CD1c-positive myeloid dendritic cell (primary cell): ENCODE measurements at regions not wholly inside any gene's neighbourhood (a gene's known extent, or its start where the extent isn't known, plus 50 kb on each side); places are given as distances from the start of the nearest gene placed in this dataset.

ENCODE experiments used
- DNase-seq: peaks from one replicate; pipeline ENCODE4 v3.0.0-alpha.2; 2016; ENCODE audit errors: extremely low spot score

DNA sequence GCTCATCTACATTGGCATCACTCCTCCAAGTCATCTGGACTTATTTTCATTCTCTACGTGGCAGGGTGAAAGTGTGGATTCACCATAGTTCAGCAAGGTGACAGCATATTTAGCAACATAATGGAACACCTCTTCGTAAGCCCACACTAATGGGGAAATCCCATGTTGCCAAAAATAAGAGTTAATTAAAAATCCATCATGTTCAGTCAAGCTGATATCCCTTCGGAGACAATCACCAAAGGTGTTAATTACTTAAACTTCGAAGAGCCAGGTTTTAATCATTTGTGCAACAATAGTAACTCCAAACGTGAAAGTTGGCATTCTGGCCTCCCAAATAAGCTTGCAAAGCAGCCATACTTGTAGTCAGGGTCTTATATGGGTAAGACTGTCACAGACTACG is 242.9 kb downstream of the NSG2 start:
- DNase-seq = no peak

DNA sequence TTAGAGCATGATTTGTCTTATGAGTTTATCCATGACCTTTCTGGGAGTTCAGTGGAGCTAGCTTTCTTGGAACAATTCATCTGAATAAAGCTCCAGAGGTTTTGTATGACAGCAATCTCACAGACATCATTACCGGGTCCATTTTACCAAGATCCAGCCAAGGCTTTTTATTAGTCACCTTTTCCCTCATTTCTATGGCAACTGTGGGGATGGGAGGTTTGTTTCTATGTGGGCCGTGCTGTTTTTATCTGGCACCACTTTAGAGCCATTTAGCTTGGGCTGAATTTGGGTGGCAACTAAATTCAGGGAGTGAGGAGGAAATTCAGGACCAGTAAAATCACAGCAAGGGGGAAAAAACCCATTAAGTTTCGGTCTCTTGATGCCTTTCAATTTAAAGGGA is 245.7 kb downstream of the NSG2 start:
- DNase-seq = no peak

DNA sequence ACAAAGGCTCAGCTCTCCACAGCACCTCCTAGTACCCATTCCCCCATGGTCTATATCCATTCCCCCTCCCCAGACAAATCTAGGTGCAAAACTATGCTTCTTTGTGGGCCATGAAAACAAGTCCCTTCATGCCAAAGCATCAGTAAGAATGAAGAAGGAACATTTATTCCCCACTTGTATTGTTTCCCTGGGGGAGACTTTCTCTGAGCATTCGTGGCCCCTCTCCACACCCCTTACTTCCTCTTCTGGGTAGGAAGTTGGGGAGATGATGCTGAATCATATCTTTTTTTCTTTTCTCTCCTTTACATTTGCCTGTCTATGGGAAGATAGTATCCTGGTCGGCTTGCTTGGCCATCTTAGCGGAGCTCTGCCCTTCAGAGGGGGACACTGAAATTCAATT is 246.8 kb downstream of the NSG2 start:
- DNase-seq = no peak

DNA sequence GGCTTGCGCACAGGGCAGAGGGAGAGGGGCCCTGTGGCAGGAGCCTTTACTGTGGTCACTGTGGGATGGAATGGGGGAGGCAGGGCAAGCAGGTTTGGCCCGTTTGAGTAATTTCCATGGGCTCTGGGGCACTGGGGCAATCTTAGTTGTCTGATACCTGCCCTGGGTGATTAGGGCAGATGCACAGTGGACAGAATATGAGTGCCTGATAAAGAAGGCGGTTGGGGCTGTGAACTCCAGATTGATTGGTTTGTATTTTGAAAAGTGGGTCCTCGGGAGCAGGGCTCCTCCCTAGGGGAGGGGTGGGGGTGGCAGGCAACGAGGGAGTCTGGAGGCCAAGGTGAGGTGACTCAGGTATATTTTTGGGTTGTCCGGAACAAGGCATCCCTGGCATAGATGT is 247.5 kb downstream of the NSG2 start:
- no peak for DNase-seq

DNA sequence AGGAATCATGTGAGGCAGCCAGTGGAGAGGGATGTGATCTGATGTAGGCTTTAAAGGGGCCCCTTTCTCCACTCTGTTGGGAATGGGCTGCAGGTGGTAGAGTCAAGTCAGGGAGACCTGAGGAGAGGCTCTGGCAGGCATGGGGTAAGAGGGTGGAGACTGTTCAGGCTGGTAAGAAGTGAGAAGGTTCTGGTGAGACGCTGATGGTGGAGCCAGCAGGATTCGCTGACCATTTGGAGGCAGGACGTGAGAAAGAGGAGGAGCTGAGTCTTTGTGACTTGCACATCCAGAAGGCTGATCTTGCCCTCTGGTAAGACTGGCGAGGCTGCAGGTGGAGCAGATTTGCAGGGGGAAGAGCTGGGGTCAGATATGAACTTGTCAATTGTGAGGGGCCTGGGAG is 248.0 kb downstream of the NSG2 start:
- DNase-seq = no peak

DNA sequence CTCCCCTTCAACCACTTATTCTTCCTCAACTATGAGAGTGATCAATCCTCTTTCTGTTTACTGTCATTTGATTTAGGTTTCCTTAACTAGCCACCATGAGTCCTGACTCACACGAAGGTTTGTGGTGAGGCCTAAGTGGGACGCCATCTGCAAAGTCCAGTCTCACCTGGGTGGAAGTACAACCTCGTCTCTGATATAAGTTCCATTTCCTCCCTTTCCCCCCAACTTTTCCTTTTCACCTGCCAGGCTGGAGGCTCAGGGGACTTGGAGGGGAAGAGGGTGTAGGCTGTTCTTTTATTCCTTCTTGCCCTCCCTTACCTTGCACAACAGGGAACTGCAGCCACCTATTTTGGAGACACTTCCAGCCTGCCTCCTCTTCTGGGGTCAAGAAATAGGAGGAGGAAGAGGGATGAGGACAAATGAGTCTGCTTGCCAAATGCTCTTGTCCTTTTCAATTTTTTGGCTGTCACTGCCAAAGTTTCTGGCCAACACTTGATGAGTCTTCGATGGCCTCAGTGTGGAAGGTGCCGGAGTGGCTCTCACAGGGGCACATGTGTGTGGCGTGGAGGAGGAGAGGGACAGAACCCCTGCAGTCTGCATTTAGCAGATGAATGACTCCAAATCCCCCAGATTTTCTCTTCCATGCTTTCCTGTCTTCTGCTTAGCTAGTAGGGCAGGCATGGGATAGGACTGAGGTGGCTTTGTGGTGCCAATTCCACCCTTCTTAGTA is 249.6 kb downstream of the NSG2 start:
- no peak for DNase-seq

DNA sequence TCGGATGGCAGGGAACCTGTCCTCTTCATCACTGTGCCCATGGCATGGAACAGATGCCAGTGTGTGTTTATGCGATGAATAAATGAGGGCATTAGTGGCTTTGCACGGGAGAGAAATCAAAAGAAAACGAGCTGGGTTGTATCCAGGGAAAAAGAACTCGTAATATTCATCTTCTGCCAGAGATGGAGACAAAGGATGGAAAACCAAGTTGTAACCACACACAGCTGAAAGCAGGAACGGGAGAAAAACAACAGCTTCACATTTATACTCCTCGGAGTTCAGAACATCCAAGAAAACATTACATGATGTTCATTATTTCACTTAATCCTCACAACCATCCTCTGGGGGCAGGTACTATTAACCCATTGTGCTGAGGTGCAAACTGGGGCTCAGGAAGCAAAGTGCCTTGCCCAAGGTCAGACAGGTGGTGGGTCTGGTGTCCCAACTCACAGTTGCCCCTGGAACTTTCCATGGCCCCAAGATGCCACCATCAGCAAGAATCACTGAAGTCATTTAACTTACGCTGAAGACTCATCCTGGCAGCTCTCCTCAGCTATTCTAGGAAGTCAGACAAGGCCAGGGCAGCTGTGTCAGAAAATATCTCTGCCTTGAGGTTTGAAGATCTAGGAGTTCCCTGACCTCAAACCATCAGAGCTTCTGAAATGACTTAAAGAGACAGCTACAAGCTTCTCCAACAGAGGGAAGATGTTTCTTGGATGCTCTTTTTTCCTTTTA is 250.4 kb downstream of the NSG2 start:
- DNase-seq = no peak

DNA sequence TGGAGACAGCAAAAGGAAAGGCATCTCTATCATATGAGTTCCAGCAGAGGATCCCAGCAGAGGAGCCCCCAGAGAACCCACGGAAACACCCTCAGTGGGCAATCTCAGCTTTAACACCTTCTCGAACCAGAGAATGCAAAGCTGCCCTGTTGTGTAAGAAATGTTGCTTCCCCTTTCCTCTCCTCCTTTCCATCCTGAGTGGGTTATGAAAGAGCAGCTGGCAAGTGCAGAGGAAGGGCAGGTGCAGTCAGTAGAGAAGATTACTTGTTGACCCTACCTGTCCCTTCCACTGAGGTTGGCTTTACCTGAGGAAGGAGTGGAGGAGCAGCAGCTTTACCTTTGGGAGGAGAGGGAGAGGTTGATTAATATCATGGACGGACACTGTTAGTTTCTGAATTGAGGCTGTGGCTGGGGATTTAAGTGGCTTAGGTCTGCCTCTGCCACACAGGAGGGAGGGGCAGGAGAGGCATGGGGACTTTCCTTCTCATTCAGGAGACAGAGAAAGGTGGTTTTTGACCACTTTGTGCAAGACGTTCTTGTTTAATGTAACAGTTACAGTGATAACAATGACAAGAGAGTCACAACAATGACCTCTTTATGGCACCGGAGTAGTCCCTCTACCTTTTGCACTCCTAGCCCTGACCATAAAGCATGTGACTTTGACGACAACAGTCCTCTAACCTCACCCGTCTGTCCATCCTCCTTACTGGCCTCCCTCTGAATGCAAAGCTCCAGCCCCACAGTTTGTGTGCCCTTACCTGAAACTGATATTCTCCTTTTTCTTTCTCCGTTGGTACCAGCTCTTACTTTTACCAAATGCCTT is 254.8 kb downstream of the NSG2 start:
- DNase-seq = no peak

DNA sequence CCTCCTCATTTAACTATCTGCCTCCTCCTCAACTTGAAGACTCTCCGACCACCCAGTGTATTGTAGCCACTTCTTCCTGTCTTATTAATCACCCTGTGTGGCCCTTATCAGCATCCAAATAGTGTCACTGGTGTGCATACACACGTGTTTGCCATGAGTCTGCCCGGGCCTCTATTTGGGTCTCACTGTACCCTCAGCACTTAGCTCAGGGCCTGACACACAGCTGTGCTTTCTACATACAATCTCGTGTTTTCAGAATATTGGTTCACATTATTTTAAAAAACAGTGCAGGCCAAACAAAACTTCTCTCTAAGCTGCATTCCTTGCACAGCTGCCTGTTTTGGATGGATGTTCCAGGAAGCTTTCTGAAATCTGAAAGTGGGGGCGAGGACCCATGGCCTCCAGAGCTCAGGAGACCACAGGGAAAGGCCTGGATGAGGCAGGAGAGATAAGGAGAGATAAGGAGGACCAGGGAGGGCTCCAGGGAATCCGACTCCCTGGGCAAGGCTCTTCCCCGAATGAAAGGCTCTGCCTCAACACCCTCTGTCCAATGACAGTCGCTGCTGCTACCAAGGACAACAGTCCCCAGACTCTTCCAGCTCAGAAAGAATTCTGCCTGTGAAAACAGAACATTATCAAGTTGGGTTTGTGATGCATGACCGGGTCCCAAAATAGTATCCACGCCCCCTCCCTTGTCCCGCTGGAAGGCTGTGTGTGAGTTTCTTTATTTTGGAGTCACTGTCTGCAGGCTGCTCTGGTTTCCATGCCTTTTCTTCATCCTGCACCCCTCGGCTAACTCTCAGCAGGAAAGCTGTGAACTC is 255.6 kb downstream of the NSG2 start:
- DNase-seq = no peak

DNA sequence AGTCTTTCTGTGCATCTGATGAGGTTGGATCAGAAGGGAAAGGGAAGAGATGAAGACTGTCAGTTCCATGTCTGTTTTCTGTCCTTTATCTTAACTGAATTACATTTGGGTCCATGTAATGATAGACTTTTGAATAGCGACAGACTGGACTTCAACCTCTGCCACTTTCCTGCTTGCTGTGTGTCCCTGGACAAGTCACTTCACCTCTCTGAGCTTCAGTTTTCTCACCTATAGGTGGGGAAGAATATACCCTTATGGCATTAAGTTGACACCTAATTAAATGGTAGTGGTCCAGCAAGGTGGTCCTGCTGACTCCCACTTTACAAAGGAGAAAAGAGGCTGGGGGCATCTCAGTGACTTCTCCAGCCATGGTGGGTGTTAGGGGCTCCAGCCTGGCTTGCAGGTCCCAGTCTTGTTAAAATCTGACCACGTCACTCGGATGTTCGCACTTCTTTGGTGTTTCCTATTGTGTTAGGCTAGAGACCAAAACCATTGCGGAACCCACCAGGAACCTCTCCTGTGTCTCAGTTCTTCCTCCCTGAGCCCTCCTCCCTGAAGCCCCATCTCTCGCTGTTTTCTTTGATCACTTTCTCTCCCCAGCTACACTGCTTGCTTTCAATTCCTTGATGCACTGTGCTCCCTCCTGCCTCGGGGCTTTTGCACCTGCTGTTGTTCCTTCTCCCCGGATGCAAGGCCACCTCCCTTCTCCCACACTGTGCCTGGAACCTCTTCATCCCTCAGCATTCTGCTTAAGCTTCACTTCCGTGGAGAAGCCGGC is 256.5 kb downstream of the NSG2 start:
- no peak for DNase-seq

DNA sequence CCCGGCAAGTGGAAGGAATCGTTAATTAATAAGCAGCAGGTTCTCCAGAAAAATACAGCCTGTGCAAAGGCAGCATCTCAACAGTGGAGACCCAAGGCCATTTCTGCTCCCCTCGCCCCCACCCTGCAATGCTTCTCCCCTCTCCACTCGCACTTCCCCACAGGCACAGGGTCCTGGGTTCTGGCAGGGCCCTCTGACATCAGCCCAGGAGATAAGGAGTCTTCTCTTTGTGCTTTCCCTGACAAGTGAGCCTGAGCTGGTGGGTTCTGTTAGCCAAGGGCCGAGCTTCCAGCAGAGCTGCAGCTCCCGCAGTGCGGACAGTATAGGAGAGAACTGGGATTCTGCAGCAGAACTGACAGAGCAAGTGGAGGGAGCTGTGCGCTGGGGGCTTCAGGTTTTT is 257.5 kb downstream of the NSG2 start:
- DNase-seq = no peak

DNA sequence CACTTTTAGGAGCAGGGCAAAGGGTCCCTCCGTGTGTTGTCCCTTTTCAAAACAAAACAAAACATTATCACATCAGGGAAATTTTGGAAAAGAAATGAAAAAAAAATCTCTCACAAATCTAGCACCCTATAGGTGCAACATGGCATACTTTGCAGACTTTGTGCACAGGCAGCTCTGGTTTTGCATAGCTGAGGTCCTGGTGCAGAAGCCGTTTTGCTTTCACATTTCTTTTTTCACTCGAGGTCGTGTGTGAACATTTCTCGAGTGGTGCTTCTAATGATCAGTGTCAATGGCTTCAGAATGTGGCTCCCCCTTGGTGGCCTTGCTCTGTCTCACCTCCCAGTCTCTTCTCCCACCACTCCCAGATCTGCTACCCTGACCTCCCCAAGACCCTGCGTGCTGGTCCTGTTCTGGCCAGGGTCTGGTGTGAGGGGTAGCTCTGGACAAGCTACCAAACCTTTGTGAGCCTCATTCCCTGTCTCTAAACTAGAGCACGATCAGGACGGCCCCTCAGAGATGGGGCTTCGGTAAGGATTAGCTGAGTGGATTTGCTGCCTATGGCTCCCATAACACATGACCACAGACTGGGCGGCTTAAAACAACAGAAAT is 258.0 kb downstream of the NSG2 start:
- no peak for DNase-seq

DNA sequence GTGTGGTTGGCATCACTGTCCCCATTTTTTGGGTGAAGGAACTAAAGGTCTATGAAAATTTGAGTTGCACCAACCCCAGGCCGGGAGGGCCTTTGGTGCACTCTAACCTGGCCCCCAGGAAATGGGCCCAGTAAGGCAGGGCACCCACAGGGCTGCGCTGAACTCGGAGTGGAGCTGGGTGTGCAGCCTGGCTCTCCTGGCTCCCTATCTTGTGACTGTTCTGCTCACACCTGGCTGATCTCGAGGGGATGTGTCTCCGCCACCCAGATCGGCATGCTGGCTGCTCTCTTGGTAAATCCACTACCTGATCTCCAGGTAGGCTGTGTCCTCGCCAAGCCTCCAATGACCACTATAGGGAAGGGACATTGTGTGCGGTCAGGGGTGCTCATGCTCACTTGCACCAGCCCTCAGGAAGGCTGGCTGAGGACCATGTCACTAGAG is 259.8 kb downstream of the NSG2 start:
- DNase-seq = no peak

DNA sequence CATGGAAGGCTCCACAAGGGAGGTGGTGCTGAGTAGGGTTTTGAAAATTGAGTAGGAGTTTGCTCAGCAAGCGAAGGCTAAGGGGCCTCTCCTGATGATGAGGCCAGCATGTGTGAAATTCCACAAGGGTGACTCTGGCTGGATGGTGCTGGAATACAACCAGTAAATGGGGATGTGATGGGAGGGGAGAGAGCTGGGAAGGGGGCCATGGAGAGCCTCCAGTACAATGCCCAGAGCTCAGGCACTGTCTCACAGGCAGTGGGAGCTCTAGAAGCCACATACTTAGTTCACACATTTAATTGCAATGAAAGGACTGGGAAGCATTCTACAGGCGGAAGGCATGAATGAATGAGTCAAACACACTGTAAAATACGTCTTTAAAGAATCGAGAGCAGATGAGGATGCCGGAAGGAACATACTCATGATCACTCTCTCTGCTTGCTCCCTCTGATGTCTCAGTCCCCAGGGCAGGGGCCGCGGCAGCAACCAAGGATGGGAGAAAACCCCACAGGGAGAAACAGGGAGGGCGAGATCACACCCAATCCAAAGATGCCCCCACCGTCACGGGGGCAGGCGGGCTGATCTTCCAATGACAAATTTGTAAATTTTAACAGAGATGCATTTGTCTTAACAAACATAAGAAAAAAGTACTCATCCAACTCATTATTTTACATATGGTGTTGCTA is 261.0 kb downstream of the NSG2 start:
- no peak for DNase-seq

DNA sequence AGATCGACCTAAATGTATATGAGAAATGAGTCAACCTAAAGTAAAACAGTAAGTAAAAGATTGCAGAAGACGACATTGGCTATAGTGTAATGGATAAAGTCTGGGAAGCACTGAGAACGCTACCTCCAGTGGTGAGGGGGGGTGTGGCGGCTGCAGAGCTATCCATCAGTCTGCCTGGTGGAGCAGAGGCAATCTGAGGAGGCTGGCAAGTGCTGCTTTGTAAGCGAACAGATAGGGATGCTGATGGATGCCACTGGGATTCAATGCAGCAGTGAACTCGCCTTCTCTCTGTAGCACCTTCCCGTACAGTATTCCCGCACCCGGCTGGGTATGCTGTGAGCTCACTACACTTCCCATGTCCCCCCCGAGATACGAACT is 261.5 kb downstream of the NSG2 start:
- DNase-seq = no peak

DNA sequence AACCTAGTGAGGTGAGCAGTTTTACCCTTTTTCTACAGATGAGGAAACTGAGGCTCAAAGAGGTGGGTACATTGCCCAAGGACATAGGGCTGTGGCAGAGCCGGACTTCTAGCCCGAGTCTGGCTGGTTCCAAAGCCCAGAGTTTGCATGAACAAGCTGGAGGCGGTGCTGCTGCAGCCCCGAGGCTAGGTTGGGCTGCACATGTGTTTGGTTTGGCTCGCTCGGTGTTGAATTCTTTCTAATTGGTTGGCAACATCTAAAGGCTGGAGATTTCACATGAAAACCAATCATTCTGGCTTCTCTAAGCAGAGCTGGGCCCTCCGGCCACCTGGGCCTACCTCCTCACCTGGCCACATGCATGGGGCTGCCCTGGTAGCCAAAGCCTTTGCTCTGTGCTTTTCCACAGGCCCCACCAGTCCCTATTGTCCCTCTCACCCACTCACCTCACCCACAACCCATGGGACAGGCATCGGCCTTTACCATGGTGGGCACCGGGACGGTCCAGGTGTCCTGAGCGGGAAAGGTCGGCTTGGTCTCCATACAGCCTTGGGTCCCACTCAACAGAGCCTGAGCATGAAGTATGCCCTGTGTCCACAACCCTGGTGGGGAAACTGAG is 262.3 kb downstream of the NSG2 start:
- DNase-seq = no peak

DNA sequence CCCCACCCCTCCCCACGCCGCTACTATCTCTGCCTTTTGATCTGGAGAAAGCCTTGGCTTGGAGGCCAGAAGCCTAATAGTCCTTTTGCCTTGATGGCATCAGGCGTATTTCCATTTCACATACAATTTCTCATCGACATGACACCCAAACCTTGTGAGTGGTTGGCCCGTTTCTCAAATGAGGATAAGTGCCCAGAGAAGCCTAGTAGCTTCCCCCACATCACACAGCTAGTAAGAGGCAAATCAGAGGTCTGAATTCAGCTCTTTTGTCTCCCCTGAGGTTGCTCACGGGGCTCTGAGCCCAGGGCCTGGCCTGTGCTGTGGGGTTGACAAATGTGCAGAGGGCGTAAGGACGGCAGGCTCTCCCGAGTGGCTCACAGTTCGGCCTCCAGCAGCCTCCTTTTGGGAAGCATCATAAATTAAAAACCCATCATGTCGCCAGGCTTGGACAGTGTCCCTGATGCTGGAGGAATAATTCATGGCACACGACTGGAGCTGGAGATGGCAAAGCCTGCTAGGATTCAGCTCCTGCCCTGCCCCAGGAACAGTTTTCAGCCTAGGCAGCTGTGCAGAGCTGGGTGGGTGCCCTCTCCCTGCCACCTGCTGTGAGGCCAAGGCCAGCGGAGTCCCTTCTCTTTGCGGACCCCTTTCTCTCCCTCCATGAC is 263.8 kb downstream of the NSG2 start:
- DNase-seq = no peak

DNA sequence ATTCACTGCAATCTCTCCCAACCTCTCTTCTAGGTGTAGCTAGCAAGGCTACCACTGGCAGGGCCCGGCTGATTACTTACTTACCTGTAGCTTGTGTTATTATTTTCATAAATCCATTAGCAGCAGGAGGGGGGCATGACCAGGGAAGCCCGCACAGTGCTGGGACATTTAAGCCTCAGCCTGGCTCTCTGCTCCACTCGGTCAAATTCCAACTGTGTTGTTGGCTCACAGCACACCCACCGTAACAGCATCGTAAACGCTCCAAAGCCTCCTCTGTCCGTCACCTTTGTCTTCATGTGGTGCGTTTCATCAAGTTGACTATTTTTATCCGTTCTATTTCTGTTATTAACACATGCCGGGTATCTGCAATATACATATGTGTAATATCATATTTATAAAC is 264.7 kb downstream of the NSG2 start:
- no peak for DNase-seq

DNA sequence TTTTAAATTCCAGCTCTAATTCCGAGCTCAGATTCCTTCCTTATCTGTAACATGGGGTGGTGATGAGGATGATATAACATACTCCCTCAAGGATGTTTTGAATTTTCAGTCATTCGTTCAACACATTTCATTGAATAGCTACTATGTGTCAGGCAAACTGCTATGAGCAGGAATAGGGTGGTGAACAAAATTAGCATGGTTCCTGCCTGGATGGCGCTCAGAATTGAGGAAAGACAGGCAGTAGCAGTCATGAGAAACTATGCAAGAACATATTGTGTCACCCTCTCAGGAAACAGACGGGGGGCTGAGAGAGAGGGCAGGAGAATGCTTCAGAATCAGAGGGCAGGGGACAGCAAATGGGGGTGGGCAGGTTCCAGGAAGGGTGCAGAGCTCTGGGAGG is 265.2 kb downstream of the NSG2 start:
- DNase-seq = no peak
